ENCODE measurements at regions not wholly inside any gene's neighbourhood (a gene's known extent, or its start where the extent isn't known, plus 50 kb on each side); places are given as distances from the start of the nearest gene placed in this dataset.

- H3K27ac ChIP-seq: no peak overlapping the region
- TF ChIP-seq CTCF (IDR thresholded peaks at IDR 0.05) (no peak), POLR2A (IDR thresholded peaks at IDR 0.05) (no peak), POLR2AphosphoS5 (IDR thresholded peaks at IDR 0.05) (no peak)
- no peaks in the 10 kb centered on the region for H3K27me3 ChIP-seq
- no peaks in the 10 kb centered on the region for H3K9me3 ChIP-seq
- H3K36me3 ChIP-seq: no peaks in the 10 kb centered on the region
- intact Hi-C loops (cut with DNase I; ENCODE audit: low total_unique reads): no loop called here
- DNase-seq (ENCODE audit: low spot score in 2 of 2): no peak
- no peak overlapping the region for H3K4me3 ChIP-seq
- peaks cover 0 to 10% of the 10 kb centered on the region in 2 donors for H3K4me1 ChIP-seq
These were observed 454.0 kb upstream of the TBX3 start for GRCh38 chr12:115137812-115138521.

DNA sequence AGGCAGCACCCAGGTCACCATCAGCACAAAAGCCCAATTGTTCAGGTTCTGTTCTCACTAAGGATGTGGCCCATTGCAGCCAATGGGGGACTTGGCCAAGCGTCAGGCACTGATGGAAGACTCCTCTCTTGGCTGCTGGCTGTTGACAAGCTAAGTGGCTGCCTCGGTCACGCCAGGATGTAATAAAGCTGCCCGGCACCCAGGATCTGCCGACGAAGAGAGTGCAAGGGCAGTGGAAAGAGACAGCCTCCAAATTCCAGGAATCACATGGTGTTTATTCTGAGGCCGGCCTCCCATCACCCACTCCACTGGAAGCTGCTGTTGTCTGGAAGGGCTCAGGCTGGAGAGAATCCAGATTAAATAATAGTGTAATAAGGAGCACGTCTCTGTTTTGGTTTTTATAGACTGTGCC is 451.8 kb upstream of the TBX3 start:
- peak overlapping the region in 1 of 3 donors; percentile 13 for H3K4me3 ChIP-seq
- peaks cover 0 to 10% of the 10 kb centered on the region in 2 donors for H3K4me1 ChIP-seq
- TF ChIP-seq POLR2AphosphoS5 (IDR thresholded peaks at IDR 0.05): peak; percentile 18 to 34 (median 29)
- TF ChIP-seq POLR2A (IDR thresholded peaks at IDR 0.05): no peak
- intact Hi-C loops (cut with DNase I; ENCODE audit: low total_unique reads): no loop called here
- no peaks in the 10 kb centered on the region for H3K9me3 ChIP-seq
- peak overlapping the region; percentile 74 to 82 for H3K27ac ChIP-seq
- H3K36me3 ChIP-seq: no peaks in the 10 kb centered on the region
- DNase-seq (ENCODE audit: low spot score in 2 of 2): peak; percentile 77 to 87
- no peaks in the 10 kb centered on the region for H3K27me3 ChIP-seq

DNA sequence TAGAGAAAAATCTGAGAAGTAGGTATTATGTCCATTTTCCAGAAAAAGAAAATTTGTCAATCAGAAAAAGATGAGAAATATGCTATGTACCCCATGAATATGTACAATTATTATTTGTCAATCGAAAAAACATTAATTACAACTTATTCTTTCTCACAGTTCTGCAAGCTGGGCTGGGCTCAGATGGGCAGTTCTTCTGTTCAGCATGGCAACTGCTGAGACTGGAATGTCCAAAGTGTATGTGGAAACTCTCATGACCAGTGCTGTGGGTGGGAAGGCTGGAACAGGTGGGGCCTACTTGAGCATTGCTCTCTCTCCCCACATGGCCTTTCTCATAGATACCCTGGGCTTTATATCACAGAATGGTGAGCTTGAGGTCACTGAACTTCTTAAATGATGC is 450.3 kb upstream of the TBX3 start:
- no peak overlapping the region for H3K4me3 ChIP-seq
- no peak for DNase-seq (ENCODE audit: low spot score in 2 of 2)
- no peaks in the 10 kb centered on the region for H3K36me3 ChIP-seq
- intact Hi-C loops (cut with DNase I; ENCODE audit: low total_unique reads): no loop called here
- H3K27ac ChIP-seq: no peak overlapping the region
- TF ChIP-seq POLR2AphosphoS5 (IDR thresholded peaks at IDR 0.05) (no peak), POLR2A (IDR thresholded peaks at IDR 0.05) (no peak), CTCF (IDR thresholded peaks at IDR 0.05) (no peak)
- H3K27me3 ChIP-seq: no peaks in the 10 kb centered on the region
- peaks cover 0 to 10% of the 10 kb centered on the region in 2 donors for H3K4me1 ChIP-seq
- no peaks in the 10 kb centered on the region for H3K9me3 ChIP-seq

DNA sequence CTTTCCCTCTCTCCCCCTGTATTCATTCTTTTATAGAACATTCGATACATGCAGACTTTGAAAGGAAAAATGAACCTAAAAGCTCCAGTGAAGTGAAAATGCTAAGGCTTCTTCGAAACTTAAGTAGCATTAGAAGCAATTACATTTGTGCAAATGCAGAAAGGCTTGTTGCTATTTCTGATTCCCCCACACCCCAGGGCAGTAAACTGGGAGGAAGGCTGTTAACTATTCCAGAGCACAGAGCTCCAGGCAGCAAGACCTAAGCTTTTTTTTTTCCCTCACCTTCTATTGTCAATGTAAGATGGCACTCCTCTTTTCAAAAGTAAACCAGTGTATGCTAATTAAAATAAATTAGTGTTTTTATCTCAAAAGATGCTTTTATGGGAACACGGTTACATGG is 448.9 kb upstream of the TBX3 start:
- no peaks in the 10 kb centered on the region for H3K27me3 ChIP-seq
- H3K4me1 ChIP-seq: peaks cover 0 to 10% of the 10 kb centered on the region in 2 donors
- no peak for DNase-seq (ENCODE audit: low spot score in 2 of 2)
- no peaks in the 10 kb centered on the region for H3K36me3 ChIP-seq
- H3K27ac ChIP-seq: no peak overlapping the region
- intact Hi-C loops (cut with DNase I; ENCODE audit: low total_unique reads): no loop called here
- H3K9me3 ChIP-seq: no peaks in the 10 kb centered on the region
- no peak for TF ChIP-seq POLR2A (IDR thresholded peaks at IDR 0.05)
- no peak for TF ChIP-seq CTCF (IDR thresholded peaks at IDR 0.05)
- TF ChIP-seq POLR2AphosphoS5 (IDR thresholded peaks at IDR 0.05): no peak
- H3K4me3 ChIP-seq: no peak overlapping the region

- peaks cover 0 to 10% of the 10 kb centered on the region in 2 donors for H3K4me1 ChIP-seq
- no peaks in the 10 kb centered on the region for H3K36me3 ChIP-seq
- H3K4me3 ChIP-seq: no peak overlapping the region
- peak overlapping the region; percentile 23 to 57 for H3K27ac ChIP-seq
- TF ChIP-seq POLR2AphosphoS5 (IDR thresholded peaks at IDR 0.05) (peak in 2 of 3 donors; percentile 72 to 75), POLR2A (IDR thresholded peaks at IDR 0.05) (no peak)
- peak; percentile 69 to 80 for DNase-seq (ENCODE audit: low spot score in 2 of 2)
- intact Hi-C loops (cut with DNase I; ENCODE audit: low total_unique reads): no loop called here
- no peaks in the 10 kb centered on the region for H3K9me3 ChIP-seq
- H3K27me3 ChIP-seq: no peaks in the 10 kb centered on the region
These were observed 448.2 kb upstream of the TBX3 start for GRCh38 chr12:115132145-115132544.

- intact Hi-C loops (cut with DNase I; ENCODE audit: low total_unique reads): no loop called here
- H3K27me3 ChIP-seq: no peaks in the 10 kb centered on the region
- H3K4me3 ChIP-seq: no peak overlapping the region
- no peak overlapping the region for H3K27ac ChIP-seq
- no peaks in the 10 kb centered on the region for H3K9me3 ChIP-seq
- no peak for DNase-seq (ENCODE audit: low spot score in 2 of 2)
- TF ChIP-seq POLR2A (IDR thresholded peaks at IDR 0.05) (no peak), POLR2AphosphoS5 (IDR thresholded peaks at IDR 0.05) (no peak), CTCF (IDR thresholded peaks at IDR 0.05) (no peak)
- no peaks in the 10 kb centered on the region for H3K36me3 ChIP-seq
- no peaks in the 10 kb centered on the region for H3K4me1 ChIP-seq
These were observed 445.8 kb upstream of the TBX3 start for GRCh38 chr12:115129727-115130126.
